HUES6 (cell line): ENCODE measurements at regions not wholly inside any gene's neighbourhood (a gene's known extent, or its start where the extent isn't known, plus 50 kb on each side); places are given as distances from the start of the nearest gene placed in this dataset.

ENCODE experiments used
- H3K27ac ChIP-seq: 2 replicates; pipeline ENCODE4 v1.7.0; 2013; ENCODE audit warnings: low read depth, mild to moderate bottlenecking, low read length, inconsistent platforms
- H3K27me3 ChIP-seq: 2 replicates; pipeline ENCODE4 v1.6.1; 2013; ENCODE audit warnings: low read length; ENCODE audit not compliant: control insufficient read depth, insufficient read depth
- H3K36me3 ChIP-seq: 2 replicates; pipeline ENCODE4 v1.6.1; 2013; ENCODE audit warnings: low read length; ENCODE audit not compliant: control insufficient read depth, insufficient read depth
- H3K4me1 ChIP-seq: 2 replicates; pipeline ENCODE4 v1.6.1; 2013; ENCODE audit warnings: low read length; ENCODE audit not compliant: control insufficient read depth, insufficient read depth
- H3K4me3 ChIP-seq: 2 replicates; pipeline ENCODE4 v1.5.1; 2013; ENCODE audit warnings: low read depth, low read length
- H3K9ac ChIP-seq: one replicate; pipeline ENCODE4 v1.6.1; 2013; ENCODE audit warnings: mild to moderate bottlenecking, low read length
- H3K9me3 ChIP-seq: 2 replicates; pipeline ENCODE4 v1.6.1; 2013; ENCODE audit warnings: low read depth, low read length; ENCODE audit not compliant: control insufficient read depth, insufficient read depth

DNA sequence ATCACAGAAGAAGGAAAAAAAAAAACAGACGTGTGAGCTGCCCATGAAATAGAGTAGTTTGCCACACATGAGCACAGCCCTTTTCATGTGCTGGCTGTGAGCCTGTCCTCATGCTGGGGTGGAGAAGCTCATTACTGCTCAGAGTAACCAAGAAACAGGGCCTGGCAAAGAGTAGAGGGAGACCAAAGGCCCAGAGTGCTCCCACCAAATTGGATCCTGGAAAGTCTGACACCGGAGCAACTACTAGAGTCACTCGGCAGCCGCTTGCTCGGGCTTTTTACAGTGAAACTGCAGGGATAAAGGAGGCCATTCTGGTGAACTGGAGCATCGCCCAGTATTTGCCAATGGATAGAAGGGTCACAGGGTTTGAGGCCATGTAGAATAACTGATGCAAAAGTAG is 64.4 kb upstream of the BARHL2 start:
- no peaks in the 10 kb centered on the region for H3K27me3 ChIP-seq
- H3K9ac ChIP-seq = no peak overlapping the region
- H3K36me3 ChIP-seq = no peaks in the 10 kb centered on the region
- H3K9me3 ChIP-seq = no peaks in the 10 kb centered on the region
- H3K27ac ChIP-seq = no peak overlapping the region
- H3K4me3 ChIP-seq = no peak overlapping the region
- H3K4me1 ChIP-seq = peaks cover 15% of the 10 kb centered on the region

DNA sequence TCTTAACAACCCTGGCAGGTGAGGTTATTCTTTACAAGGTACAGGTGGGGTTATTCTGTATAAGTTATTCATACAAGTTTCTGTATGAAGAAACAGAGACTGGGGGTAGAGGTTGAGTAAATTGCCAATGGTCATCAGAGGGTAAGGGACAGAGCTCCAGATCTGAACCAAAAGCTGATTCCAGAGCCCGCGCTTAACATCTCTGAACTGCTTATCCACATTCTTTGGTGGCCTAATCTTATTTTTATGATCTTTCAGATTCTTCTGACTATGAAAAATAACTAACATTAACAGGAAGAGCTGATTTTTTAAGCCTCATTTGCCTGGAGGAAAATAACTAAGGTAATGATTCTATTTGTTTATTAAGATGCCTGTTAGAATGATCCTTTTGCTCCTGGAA is 63.9 kb upstream of the BARHL2 start:
- Histone ChIP-seq H3K4me3 (no peak overlapping the region), H3K4me1 (peaks cover 15% of the 10 kb centered on the region), H3K27me3 (no peaks in the 10 kb centered on the region), H3K27ac (no peak overlapping the region), H3K9me3 (no peaks in the 10 kb centered on the region), H3K36me3 (no peaks in the 10 kb centered on the region), H3K9ac (no peak overlapping the region)

DNA sequence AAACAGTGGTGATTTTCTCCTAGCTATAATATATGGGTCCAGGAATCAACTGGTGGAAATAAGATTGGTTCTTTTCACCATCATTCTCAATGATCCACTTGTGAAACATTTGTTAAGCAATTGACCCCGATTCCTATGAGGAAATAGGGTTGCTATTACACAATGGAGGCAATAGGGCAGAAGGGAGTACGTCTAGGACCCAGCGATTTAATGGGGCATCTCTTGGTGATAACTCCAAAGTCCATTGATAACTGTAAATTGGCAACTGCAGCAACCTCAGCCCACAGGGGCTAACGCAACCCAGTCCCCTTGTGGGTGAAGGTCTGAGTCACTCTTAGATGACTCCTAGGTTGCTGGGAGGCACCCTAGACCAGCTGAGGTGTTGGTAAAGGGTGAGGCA is 62.5 kb upstream of the BARHL2 start:
- H3K36me3 ChIP-seq = no peaks in the 10 kb centered on the region
- no peak overlapping the region for H3K9ac ChIP-seq
- peaks cover 14% of the 10 kb centered on the region for H3K4me1 ChIP-seq
- no peaks in the 10 kb centered on the region for H3K27me3 ChIP-seq
- H3K27ac ChIP-seq = no peak overlapping the region
- no peaks in the 10 kb centered on the region for H3K9me3 ChIP-seq
- H3K4me3 ChIP-seq = no peak overlapping the region

- Histone ChIP-seq H3K9ac (no peak overlapping the region), H3K36me3 (no peaks in the 10 kb centered on the region), H3K27me3 (no peaks in the 10 kb centered on the region), H3K4me3 (no peak overlapping the region), H3K27ac (no peak overlapping the region), H3K9me3 (no peaks in the 10 kb centered on the region), H3K4me1 (peaks cover 8% of the 10 kb centered on the region; the same call in 1 of the 2 replicates)
Observed at GRCh38 chr1:90778486-90778885, 61.4 kb upstream of the BARHL2 start.

- H3K27ac ChIP-seq = no peak overlapping the region
- H3K27me3 ChIP-seq = no peaks in the 10 kb centered on the region
- no peak overlapping the region for H3K4me3 ChIP-seq
- no peak overlapping the region for H3K9ac ChIP-seq
- H3K4me1 ChIP-seq = peaks cover 7% of the 10 kb centered on the region; the same call in 1 of the 2 replicates
- H3K9me3 ChIP-seq = no peaks in the 10 kb centered on the region
- no peaks in the 10 kb centered on the region for H3K36me3 ChIP-seq
Observed at GRCh38 chr1:90773812-90774211, 56.7 kb upstream of the BARHL2 start.

- Histone ChIP-seq H3K9me3 (no peaks in the 10 kb centered on the region), H3K9ac (no peak overlapping the region), H3K27me3 (no peaks in the 10 kb centered on the region), H3K4me1 (no peaks in the 10 kb centered on the region), H3K36me3 (no peaks in the 10 kb centered on the region), H3K4me3 (no peak overlapping the region), H3K27ac (no peak overlapping the region)
Observed at GRCh38 chr1:90768826-90769225, 51.7 kb upstream of the BARHL2 start.

DNA sequence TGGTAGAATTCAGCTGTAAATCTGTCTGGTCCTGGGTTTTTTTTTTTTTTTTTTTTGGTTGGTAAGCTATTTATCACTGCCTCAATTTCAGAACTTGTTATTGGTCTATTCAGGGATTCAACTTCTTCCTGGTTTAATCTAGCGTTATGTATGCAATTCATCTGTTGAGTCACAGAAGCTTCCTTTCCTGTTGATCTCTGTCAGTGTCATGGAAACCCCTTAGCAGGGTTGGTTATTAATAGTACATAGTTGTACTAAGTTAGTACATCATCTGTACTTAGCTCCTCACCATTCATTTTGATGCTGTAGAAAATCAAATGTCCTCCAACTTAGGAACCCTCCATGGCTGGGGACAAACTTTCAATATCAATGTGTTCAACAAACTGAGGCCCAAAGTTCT is 51.0 kb upstream of the BARHL2 start:
- no peaks in the 10 kb centered on the region for H3K9me3 ChIP-seq
- no peak overlapping the region for H3K27ac ChIP-seq
- H3K27me3 ChIP-seq = no peaks in the 10 kb centered on the region
- H3K4me1 ChIP-seq = no peaks in the 10 kb centered on the region
- H3K4me3 ChIP-seq = no peak overlapping the region
- H3K36me3 ChIP-seq = no peaks in the 10 kb centered on the region
- H3K9ac ChIP-seq = no peak overlapping the region
